Naive thymus-derived CD4-positive, alpha-beta T cell (primary cell): ENCODE measurements at regions not wholly inside any gene's neighbourhood (a gene's known extent, or its start where the extent isn't known, plus 50 kb on each side); places are given as distances from the start of the nearest gene placed in this dataset.

Source experiments
- ATAC-seq: fragments of 150-1000 bp; cut with Tn5 transposase; 2 replicates; pipeline ENCODE4 v1.10.0; 2021; ENCODE audit warnings: mild to moderate bottlenecking, moderate library complexity
- CTCF ChIA-PET: fragments of 350-600 bp; sonication (Branson Sonifier 250); formaldehyde crosslinking; loops from one replicate; lab custom pipeline; 2021; ENCODE audit warnings: antibody characterized with exemption; lab: Charles Lee
- POLR2A ChIA-PET: fragments of 350-600 bp; sonication (Branson Sonifier 250); formaldehyde crosslinking; loops from one replicate; lab custom pipeline; 2021; ENCODE audit warnings: antibody characterized with exemption, inconsistent platforms; lab: Charles Lee
- DNase-seq, 9 donors: peaks; one replicate each; pipeline versions ENCODE4 v3.0.0 to v3.0.0-alpha.2; 2020 to 2022; ENCODE audit warnings: mixed read lengths in 1 of 9
- H3K27ac ChIP-seq: one replicate; pipeline ENCODE4 v1.7.0; 2013; ENCODE audit warnings: mild to moderate bottlenecking, low read depth, low read length, moderate library complexity
- H3K27me3 ChIP-seq, 2 donors: one replicate each; pipeline ENCODE4 v1.7.0; 2013; ENCODE audit warnings: low read length in 2 of 2, mild to moderate bottlenecking in 2 of 2, moderate library complexity in 2 of 2; ENCODE audit not compliant: control insufficient read depth in 2 of 2, insufficient read depth in 2 of 2
- H3K36me3 ChIP-seq, 3 experiments: 1 replicate in 2 of 3; 2 replicates in 1 of 3; pipeline ENCODE4 v1.7.0; 2013; ENCODE audit warnings: low read length in 3 of 3, mild to moderate bottlenecking in 3 of 3, moderate library complexity in 1 of 3; ENCODE audit not compliant: insufficient read depth in 3 of 3, control insufficient read depth in 2 of 3
- H3K4me1 ChIP-seq, 2 donors: one replicate each; pipeline ENCODE4 v1.7.0; 2013; ENCODE audit warnings: low read length in 2 of 2, mild to moderate bottlenecking in 2 of 2, moderate library complexity in 1 of 2; ENCODE audit not compliant: control insufficient read depth in 2 of 2, insufficient read depth in 2 of 2
- H3K4me3 ChIP-seq: 2 replicates; pipeline ENCODE4 v1.7.0; 2013; ENCODE audit warnings: mild to moderate bottlenecking, low read length
- H3K9me3 ChIP-seq, 3 experiments: 1 replicate in 2 of 3; 2 replicates in 1 of 3; pipeline ENCODE4 v1.7.0; 2013; ENCODE audit warnings: low read length in 3 of 3; ENCODE audit not compliant: control insufficient read depth in 2 of 3
- H3K27ac Mint-ChIP-seq, 9 donors: one replicate each; pipeline ENCODE4 v1.8.0; 2020 to 2022; ENCODE audit warnings: mixed read lengths in 9 of 9, mild to moderate bottlenecking in 8 of 9, moderate library complexity in 5 of 9, inconsistent platforms in 2 of 9
- H3K27me3 Mint-ChIP-seq, 5 donors: one replicate each; pipeline ENCODE4 v1.8.0; 2021 to 2022; ENCODE audit warnings: mixed read lengths in 5 of 5, mild to moderate bottlenecking in 1 of 5
- H3K36me3 Mint-ChIP-seq, 5 donors: one replicate each; pipeline ENCODE4 v1.8.0; 2020 to 2022; ENCODE audit warnings: mixed read lengths in 5 of 5, mild to moderate bottlenecking in 3 of 5, inconsistent platforms in 1 of 5
- H3K4me1 Mint-ChIP-seq, 7 donors: one replicate each; pipeline ENCODE4 v1.8.0; 2020 to 2022; ENCODE audit warnings: mixed read lengths in 7 of 7, mild to moderate bottlenecking in 3 of 7, inconsistent platforms in 1 of 7
- H3K4me3 Mint-ChIP-seq, 10 donors: one replicate each; pipeline ENCODE4 v1.8.0; 2020 to 2022; ENCODE audit warnings: mild to moderate bottlenecking in 10 of 10, mixed read lengths in 10 of 10, moderate library complexity in 6 of 10, inconsistent platforms in 2 of 10
- H3K9me3 Mint-ChIP-seq, 11 donors: one replicate each; pipeline ENCODE4 v1.8.0; 2020 to 2022; ENCODE audit warnings: mixed read lengths in 11 of 11, mild to moderate bottlenecking in 4 of 11, inconsistent platforms in 1 of 11, moderate library complexity in 1 of 11
- intact Hi-C, 2 donors: fragments of 100-400 bp; cut with micrococcal nuclease; formaldehyde crosslinking; loops; one replicate each; pipeline ENCODE4 v1.15.1; 2023

DNA sequence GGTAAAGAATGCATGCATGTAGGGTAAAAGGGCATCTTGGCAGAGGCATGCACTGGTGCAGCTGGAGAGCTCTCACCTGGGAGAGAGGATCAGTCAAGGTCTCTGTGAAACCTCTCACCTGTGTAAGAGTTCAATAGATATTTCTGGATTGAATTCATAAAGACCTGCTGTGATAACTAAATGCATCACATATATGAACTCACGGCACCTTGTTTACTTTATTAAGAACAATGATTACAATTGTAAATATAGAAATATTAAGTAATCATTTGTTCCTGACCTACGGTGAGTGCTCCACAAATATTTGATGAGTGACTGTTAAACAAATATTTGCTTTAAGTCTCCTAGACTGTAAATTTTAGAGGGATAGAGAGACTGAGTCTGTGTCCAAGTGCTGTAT is 85.9 kb upstream of the PAQR3 start:
- Mint-ChIP-seq H3K4me1 (no peaks in the 10 kb centered on the region), H3K27ac (no peak overlapping the region), H3K9me3 (peaks cover 0 to 4% (median 0%) of the 10 kb centered on the region in 11 donors), H3K27me3 (peaks cover 0 to 13% (median 6%) of the 10 kb centered on the region in 5 donors), H3K36me3 (no peaks in the 10 kb centered on the region), H3K4me3 (no peak overlapping the region)
- intact Hi-C loops = no loop called here
- DNase-seq = no peak
- H3K4me3 ChIP-seq = no peak overlapping the region
- H3K27ac ChIP-seq = no peak overlapping the region
- H3K4me1 ChIP-seq = no peaks in the 10 kb centered on the region
- no peaks in the 10 kb centered on the region for H3K27me3 ChIP-seq
- no peaks in the 10 kb centered on the region for H3K36me3 ChIP-seq
- ATAC-seq = no peak
- ChIA-PET CTCF (no interaction called here), POLR2A (no interaction called here)
- H3K9me3 ChIP-seq = no peaks in the 10 kb centered on the region

DNA sequence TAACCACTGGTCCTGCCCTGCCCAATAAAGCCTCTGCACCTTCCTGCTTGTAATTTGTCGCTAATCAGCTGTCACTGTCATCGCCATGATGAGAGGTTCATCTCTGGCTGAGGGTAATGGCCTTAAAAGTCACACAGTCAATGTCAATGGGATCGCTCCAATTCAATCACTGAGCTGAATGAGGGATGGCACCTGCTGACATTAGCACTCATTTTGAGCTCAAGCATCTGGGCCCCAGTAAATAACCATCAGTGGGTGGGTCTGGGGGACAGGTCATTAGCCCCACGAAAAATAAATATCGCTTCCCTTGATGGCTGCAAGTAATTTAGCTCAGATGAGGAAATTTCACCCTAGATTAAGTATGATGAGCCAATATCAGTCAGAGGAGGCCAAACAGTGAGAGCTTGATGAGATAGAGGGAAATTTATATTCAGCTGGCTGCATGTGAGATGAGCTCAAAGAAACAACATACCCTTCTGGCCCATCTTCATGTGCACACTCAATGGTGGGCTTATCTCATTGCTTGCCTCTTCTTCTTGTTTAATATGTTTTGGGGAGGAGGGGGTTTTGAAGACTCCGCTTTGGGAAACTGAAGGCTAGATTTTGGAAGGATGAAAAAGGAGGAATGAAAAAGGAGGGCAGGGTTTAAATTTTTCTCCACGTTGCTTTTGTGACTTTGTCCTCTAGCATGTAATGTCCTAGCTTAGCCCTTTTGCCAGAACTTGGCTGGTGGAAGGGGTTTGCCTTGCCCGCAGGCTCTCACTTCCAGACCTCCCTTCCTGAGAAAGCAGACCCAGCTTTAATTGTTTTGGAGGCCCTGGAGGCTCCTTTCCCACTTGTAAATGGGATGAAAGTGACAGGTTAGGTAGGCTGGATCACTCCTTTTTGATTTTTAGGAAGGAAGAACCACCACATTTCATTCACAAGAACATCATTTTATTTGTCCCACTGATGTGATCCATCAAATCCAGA is 84.8 kb upstream of the PAQR3 start:
- Mint-ChIP-seq H3K27me3 (peaks cover 0 to 13% (median 7%) of the 10 kb centered on the region in 5 donors), H3K4me1 (no peaks in the 10 kb centered on the region), H3K9me3 (peaks cover 0 to 5% (median under 1%) of the 10 kb centered on the region in 11 donors), H3K27ac (no peak overlapping the region), H3K4me3 (no peak overlapping the region), H3K36me3 (no peaks in the 10 kb centered on the region)
- intact Hi-C loops = no loop called here
- H3K36me3 ChIP-seq = no peaks in the 10 kb centered on the region
- no peaks in the 10 kb centered on the region for H3K27me3 ChIP-seq
- no peaks in the 10 kb centered on the region for H3K4me1 ChIP-seq
- POLR2A ChIA-PET = no interaction called here
- H3K9me3 ChIP-seq = no peaks in the 10 kb centered on the region
- no peak for DNase-seq
- no peak overlapping the region for H3K4me3 ChIP-seq
- no peak for ATAC-seq
- H3K27ac ChIP-seq = no peak overlapping the region
- CTCF ChIA-PET = interaction anchor here (0.5 kb wide), 1 partner anchor 1126 kb away, joined by 3 read pairs; no protein-coding TSS in a partner anchor

DNA sequence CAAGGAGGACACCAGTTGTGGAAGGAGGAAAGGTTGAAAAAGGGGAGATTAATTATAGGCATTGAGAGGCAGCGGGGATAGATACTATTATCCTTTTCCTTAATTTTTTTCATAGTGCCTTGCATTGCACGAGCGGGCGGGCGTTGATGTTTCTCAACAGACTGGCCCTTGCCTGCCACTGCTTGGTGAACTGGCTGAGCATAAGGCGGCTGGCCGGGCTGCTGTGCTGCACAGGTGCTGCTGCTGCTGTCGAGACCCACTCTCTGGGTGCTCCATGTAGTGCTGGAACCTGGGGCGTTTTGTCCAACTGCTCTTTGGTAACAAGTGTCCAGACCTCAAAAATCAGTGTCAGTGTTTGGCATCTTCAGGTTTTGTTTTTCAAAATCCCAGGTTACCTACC is 83.3 kb upstream of the PAQR3 start:
- intact Hi-C loops = no loop called here

DNA sequence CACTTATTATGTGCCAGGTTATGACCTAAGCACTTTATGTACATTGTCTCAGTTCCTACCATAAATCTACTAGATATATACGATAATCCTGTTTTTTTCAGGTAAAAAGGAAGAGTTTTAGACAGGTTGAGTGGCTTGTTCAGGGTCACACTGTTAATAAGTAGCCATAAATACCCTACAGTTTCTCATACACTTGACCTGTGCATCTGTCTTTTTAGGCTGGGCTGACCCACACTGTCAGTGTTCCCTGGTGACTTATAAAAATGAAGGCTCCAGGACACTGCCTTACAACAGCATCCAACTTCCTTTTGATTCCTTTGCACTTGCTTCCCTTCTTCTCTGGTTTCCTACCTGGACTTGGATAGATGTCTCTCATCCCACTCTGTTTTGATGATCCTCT is 78.2 kb upstream of the PAQR3 start:
- Histone ChIP-seq H3K27me3 (no peaks in the 10 kb centered on the region), H3K27ac (no peak overlapping the region), H3K9me3 (no peaks in the 10 kb centered on the region), H3K36me3 (no peaks in the 10 kb centered on the region), H3K4me1 (no peaks in the 10 kb centered on the region), H3K4me3 (no peak overlapping the region)
- Mint-ChIP-seq H3K9me3 (peaks cover 0 to 8% (median 2%) of the 10 kb centered on the region in 11 donors), H3K4me1 (no peaks in the 10 kb centered on the region), H3K27me3 (peaks cover 0 to 8% (median 4%) of the 10 kb centered on the region in 5 donors), H3K4me3 (no peak overlapping the region), H3K36me3 (no peaks in the 10 kb centered on the region), H3K27ac (no peak overlapping the region)
- DNase-seq = no peak
- intact Hi-C loops = no loop called here
- ChIA-PET CTCF (no interaction called here), POLR2A (no interaction called here)
- ATAC-seq = no peak

More for the DNA sequence above, 83.3 kb upstream of the PAQR3 start:
- H3K36me3 ChIP-seq = no peaks in the 10 kb centered on the region
- no peak overlapping the region for H3K4me3 Mint-ChIP-seq
- H3K4me3 ChIP-seq = no peak overlapping the region
- H3K27ac ChIP-seq = no peak overlapping the region
- ChIA-PET CTCF (no interaction called here), POLR2A (no interaction called here)
- peaks cover 0 to 15% (median 10%) of the 10 kb centered on the region in 5 donors for H3K27me3 Mint-ChIP-seq
- DNase-seq = no peak
- H3K4me1 Mint-ChIP-seq = no peaks in the 10 kb centered on the region
- H3K9me3 Mint-ChIP-seq = peaks cover 0 to 8% (median 2%) of the 10 kb centered on the region in 11 donors
- H3K27me3 ChIP-seq = no peaks in the 10 kb centered on the region
- no peaks in the 10 kb centered on the region for H3K9me3 ChIP-seq
- ATAC-seq = no peak
- H3K4me1 ChIP-seq = no peaks in the 10 kb centered on the region
- H3K27ac Mint-ChIP-seq = no peak overlapping the region
- H3K36me3 Mint-ChIP-seq = no peaks in the 10 kb centered on the region

- H3K27ac Mint-ChIP-seq = no peak overlapping the region
- ATAC-seq = no peak
- CTCF ChIA-PET = no interaction called here
- no peaks in the 10 kb centered on the region for H3K9me3 ChIP-seq
- H3K27me3 ChIP-seq = no peaks in the 10 kb centered on the region
- H3K36me3 Mint-ChIP-seq = no peaks in the 10 kb centered on the region
- H3K4me3 Mint-ChIP-seq = no peak overlapping the region
- no peaks in the 10 kb centered on the region for H3K4me1 Mint-ChIP-seq
- peaks cover 0 to 10% (median 7%) of the 10 kb centered on the region in 5 donors for H3K27me3 Mint-ChIP-seq
- H3K4me1 ChIP-seq = no peaks in the 10 kb centered on the region
- POLR2A ChIA-PET = no interaction called here
- no peak overlapping the region for H3K4me3 ChIP-seq
- H3K36me3 ChIP-seq = no peaks in the 10 kb centered on the region
- DNase-seq = no peak
- intact Hi-C loops = no loop called here
- no peak overlapping the region for H3K27ac ChIP-seq
- peaks cover 0 to 8% (median 2%) of the 10 kb centered on the region in 11 donors for H3K9me3 Mint-ChIP-seq
Observed at GRCh38 chr4:79016878-79017277, 77.6 kb upstream of the PAQR3 start.

- Histone ChIP-seq H3K4me3 (no peak overlapping the region), H3K4me1 (no peaks in the 10 kb centered on the region), H3K36me3 (no peaks in the 10 kb centered on the region), H3K9me3 (no peaks in the 10 kb centered on the region), H3K27ac (no peak overlapping the region), H3K27me3 (no peaks in the 10 kb centered on the region)
- intact Hi-C loops = no loop called here
- no peaks in the 10 kb centered on the region for H3K4me1 Mint-ChIP-seq
- ChIA-PET CTCF (no interaction called here), POLR2A (no interaction called here)
- H3K4me3 Mint-ChIP-seq = no peak overlapping the region
- no peak for ATAC-seq
- no peak overlapping the region for H3K27ac Mint-ChIP-seq
- no peak for DNase-seq
- H3K36me3 Mint-ChIP-seq = no peaks in the 10 kb centered on the region
- H3K9me3 Mint-ChIP-seq = peaks cover 0 to 8% (median 2%) of the 10 kb centered on the region in 11 donors
- H3K27me3 Mint-ChIP-seq = peaks cover 0 to 19% (median 7%) of the 10 kb centered on the region in 5 donors
Observed at GRCh38 chr4:79015411-79015810, 76.2 kb upstream of the PAQR3 start.

DNA sequence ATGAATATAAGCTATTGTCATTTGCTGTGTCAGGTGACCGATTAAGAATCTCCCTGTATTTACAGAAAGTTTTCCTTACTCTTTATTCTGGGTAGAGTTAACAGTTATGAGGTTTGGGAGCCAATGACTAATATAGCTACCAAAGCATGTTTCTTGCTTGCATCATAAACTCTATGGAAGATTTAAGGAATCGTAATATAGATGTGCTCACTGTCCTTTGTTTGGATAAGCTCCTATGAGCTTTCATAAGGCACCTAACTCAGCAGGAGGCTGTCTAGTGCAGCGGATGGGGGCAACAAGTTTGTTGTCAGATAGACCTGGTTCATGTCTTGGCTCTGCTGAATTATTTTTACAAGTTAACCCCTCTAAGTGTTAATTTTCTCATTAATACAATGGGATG is 75.0 kb upstream of the PAQR3 start:
- Mint-ChIP-seq H3K4me3 (no peak overlapping the region), H3K27ac (no peak overlapping the region), H3K4me1 (no peaks in the 10 kb centered on the region), H3K9me3 (peaks cover 0 to 8% (median 3%) of the 10 kb centered on the region in 11 donors), H3K36me3 (no peaks in the 10 kb centered on the region), H3K27me3 (peaks cover 5 to 25% (median 14%) of the 10 kb centered on the region in 5 donors)
- Histone ChIP-seq H3K27ac (no peak overlapping the region), H3K27me3 (no peaks in the 10 kb centered on the region), H3K4me1 (no peaks in the 10 kb centered on the region), H3K36me3 (no peaks in the 10 kb centered on the region), H3K4me3 (no peak overlapping the region), H3K9me3 (no peaks in the 10 kb centered on the region)
- ATAC-seq (no peak), DNase-seq (no peak)
- ChIA-PET CTCF (no interaction called here), POLR2A (no interaction called here)
- intact Hi-C loops = no loop called here
